CD4-positive, alpha-beta T cell treated with Interleukin-15 for 1 hour (primary cell): ENCODE measurements at regions not wholly inside any gene's neighbourhood (a gene's known extent, or its start where the extent isn't known, plus 50 kb on each side); places are given as distances from the start of the nearest gene placed in this dataset.

Experiments
- DNase-seq: peaks from one replicate; pipeline ENCODE4 v3.0.0-alpha.2; 2020

- DNase-seq: no peak
These were observed 288.0 kb upstream of the JAG1 start for GRCh38 chr20:10961651-10962288.

- DNase-seq: no peak
These were observed 289.1 kb upstream of the JAG1 start for GRCh38 chr20:10962937-10963336.

DNA sequence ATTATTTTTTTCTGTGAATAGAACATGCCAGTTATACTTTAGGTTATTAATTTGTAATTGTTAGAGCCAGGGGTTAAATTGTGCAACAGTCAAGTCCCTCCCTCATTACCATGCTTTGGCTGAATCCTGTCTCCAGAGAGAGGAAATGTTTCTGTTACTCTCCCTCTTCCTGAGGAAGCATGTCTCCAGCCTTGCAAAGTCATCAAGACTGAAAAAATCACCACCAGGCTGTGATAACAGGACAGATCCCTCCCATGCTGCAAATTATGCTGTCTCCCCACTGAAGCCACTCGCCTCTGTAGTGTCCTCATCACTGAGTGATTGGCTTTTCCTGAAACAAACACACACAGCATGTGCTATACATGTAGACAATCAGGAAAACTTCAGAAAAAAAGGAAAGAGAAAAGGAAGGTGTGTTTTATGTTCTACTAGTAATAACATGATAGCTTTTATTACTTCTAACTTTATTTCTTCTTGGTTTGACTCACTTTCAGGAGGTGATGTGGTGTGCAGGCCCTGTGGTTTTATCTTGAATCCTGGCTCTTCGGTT is 290.0 kb upstream of the JAG1 start:
- DNase-seq: no peak

DNA sequence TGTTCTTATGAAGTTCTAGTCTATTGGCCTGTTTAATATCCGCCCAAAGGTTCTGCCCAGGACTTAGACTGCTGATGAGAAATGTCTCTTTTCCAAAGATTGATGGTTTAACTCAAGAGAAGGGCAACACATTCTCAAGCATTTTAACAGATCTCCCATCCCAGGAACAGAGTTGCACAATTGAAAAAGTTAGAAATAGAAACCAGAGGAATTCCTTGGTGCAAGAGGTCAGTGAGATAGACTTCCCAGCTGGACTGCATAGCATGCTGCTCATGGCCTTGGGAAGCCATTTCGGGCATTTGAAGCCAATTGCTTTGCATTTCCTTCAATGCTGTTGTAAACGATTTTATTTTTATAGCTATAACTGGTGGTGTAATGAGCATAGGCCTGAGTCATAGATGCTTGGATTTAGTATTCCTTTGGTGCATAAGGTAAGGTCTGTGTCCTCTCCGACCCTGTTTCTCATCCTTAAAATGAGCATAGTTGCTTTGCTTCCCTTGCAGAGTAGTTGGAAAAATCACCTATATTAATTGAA is 292.2 kb upstream of the JAG1 start:
- no peak for DNase-seq

- DNase-seq: no peak
These were observed 296.3 kb upstream of the JAG1 start for GRCh38 chr20:10970109-10970508.

DNA sequence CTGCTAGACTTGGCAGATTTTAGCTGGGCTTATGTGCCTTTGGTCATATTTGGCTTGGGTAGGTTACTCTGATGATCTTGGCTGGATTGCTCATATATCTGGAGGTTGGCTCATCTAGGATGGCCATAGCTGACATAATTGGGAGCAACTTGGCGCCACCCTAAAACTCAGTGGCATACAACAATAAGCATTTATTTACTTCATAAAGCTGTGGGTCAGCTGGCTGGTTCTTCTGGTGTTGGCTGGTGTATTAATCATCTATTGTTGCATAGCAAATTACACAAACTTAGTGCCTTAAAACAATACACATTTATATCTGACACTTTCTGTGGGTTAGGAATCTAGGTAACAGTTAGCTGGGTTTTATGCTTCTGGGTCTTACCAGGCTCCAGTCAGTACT is 297.3 kb upstream of the JAG1 start:
- DNase-seq: no peak

- DNase-seq: no peak
These were observed 298.5 kb upstream of the JAG1 start for GRCh38 chr20:10972219-10972860.

- no peak for DNase-seq
These were observed 302.3 kb upstream of the JAG1 start for GRCh38 chr20:10976051-10976450.

GRCh38 chr20:10978019-10978702 is 304.4 kb upstream of the JAG1 start:
- no peak for DNase-seq

DNA sequence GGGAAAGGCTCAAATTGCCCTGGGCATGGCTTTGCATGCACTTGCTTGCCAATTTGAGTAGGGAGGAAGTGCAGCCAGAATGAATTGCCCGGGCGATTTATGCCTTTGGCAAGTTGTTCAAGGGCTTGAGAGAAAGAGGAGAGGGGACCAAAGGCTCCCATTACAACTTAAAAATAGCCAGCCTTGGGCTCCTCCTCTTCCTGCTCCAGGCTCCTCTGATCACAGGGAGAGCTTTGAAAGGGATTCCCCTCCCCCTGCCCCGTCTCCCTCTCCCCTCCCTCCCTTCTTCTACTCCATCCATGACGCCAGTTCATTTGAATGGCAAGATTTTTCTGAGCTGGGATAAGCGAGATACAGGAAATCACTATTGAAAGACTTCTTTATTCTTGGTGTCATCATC is 304.9 kb upstream of the JAG1 start:
- no peak for DNase-seq

DNA sequence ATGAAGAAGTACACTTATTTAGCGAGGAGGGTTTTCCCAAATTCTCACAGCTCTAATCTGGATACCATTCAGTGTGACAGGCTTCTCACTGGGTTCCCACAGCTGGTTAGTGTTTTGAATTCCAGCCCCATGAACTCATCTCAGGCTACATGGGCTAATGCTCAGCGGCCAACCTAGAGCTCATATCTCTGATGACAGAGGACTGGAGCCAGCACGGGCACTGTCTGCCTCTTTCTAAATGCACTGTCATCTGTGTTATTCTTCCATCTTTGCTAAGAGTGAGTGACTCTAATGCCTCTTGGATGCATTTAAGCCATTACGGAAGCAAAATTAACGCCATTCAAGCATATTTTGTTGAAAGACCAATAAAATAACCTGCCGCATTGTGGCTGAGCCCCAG is 308.9 kb upstream of the JAG1 start:
- DNase-seq: no peak

DNA sequence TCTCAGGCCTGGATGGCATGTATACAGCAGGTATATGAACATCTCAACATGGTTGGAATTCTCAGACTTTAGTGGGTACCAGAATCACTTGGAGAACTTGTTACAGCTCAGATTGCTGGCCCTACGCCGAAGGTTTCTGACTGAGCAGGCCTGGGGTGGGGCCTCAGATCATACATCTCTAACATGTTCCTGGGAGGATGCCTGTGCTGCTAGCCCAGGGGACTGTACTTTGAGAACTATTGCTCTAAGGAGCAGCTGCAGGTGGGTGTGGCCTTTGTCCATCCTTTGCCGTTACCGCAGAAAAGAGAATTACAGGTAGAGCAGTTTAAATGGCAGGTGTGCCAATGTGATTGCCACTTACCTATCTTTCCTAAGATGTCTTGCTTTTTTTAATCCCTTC is 310.5 kb upstream of the JAG1 start:
- DNase-seq: no peak

DNA sequence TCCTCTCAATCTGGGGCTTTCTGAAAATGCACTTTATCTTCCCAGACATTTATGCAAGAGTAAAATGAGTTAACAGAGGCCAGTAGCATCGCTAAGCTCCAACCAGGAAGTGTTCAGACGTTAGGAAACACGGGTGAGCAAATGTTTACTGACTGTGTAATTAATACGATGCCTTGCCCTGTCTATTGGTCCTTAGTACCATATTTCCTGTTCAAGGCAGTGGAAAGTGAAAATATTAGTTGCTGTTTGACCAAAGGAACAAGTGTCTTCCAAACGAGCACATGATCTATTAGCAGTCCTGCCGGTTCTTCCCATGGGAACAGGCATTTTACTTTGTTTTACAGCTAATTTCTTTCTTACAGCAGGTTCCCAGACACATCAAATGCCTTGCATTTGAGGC is 311.1 kb upstream of the JAG1 start:
- DNase-seq: no peak

DNA sequence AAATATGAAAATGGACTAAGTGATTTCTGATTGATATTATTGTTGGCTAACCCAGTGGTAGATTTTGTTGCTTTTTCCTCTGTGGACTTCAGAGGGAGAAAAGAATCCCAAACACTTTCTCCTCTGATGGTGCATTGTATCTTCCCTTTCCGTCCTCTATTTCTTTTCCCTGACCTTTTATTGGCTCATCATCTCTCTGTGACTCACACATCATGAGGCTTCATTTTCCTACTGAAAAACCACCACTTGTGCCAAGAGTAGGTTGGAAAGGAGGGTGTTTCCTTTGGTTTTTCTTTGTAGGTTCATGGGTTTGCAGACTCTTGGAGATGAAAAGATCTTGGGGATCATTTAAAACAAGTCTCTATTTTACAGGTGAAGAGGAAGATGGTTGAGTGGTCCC is 311.7 kb upstream of the JAG1 start:
- DNase-seq: no peak

DNA sequence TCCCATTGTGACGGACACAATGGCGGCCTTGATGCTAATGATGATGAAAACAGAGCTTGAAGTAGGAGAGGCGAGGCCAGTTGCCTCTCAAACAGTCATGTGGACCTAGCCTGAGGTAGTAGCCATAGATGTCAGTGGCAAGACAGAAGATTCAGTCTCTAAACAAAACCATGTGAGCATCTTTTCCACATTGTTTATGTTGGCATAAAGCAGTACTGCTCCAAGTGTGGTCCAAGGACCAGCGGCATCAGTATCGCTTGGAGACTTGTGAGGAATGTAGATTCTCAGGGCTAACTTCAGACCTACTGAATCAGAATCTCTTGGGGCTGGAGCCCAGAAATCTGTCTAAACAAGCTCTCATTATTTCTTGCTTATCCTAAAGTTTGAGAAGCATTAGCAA is 312.8 kb upstream of the JAG1 start:
- DNase-seq: no peak

GRCh38 chr20:10987651-10988383 is 314.0 kb upstream of the JAG1 start:
- no peak for DNase-seq

DNA sequence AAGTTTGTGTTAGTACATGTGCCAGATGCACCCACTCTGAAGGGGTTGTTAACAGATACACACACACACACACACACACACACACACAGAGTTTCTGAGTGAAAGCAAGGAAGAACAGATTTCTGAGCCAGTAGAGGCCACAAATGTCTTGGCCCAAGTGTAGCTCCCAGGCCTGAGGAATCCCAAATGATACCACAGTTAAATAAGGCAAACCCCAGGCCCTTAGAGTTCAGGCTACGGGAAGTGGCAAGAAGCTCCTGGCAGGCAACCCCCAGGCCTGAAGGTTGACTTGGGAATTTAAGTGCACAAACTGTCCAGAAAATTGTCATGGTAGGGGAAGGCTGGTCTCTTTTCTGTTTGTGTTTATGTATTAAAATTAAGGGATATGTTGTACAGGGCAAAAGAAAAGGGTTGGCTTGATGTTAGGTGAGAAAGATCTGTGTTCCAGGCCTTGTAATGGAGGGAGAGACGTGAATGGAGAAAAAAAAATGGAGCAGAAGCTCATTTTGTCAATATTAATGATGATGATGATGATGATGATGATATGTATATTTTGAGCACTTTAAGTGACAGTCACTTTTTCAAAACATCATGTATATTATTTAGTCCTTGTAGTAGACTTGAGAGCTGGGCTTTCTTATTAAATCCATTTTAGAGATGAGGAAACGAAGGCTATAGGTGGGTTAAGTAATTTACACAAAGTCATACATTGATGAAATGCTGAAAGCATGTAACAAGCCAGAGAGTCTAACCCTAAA is 317.0 kb upstream of the JAG1 start:
- DNase-seq: no peak

DNA sequence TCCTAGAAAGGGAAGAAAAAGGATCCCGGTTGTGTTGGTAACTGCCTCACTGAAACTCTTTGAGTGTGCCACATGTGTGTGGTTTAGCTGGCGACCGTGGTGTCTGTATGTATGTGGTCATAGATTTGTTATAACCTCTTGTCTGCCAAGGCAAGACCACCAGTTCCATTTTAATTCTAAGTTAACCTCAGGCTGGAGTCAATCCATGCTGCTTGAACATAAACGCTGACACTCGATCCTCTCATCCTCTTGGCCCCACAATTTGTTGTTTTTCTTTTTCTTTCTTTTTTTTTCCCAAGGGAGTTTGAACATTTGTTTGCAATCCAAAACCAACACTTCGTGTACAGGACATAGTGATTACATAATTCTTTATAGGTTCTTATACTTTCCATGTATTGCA is 318.9 kb upstream of the JAG1 start:
- DNase-seq: no peak

DNA sequence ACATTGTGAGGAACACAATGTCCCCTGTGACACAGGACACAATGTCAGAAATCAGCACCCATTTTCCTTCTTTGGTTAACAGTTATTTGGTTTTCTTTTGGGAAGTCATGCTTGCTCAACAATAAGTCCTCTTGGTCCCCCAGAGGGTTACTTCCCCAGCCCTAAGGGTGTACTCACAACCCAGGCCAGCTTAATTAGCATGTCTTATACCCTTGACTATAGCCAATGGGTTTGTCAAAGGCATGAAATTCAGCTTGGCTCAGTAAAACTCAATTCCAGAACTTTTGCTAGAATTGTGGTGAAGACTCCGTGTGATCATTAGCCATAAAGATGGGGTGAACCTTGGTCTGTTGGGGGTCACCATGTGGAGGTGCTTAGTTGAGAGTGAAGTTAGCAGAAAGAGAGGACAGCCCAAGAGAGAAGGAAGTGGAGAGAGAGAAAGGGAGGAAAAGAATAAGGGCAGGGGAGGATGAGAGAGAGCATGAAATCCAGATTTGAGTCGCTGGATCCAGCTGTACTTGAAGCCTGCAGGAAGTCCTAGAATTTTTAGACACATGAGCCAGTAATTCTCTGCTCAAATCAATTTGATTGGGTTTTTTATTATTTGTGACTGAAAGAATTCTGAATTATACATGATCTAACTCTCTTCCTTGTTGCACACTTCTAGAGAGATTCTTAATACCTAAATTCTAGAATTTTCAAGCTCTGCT is 321.3 kb upstream of the JAG1 start:
- no peak for DNase-seq

DNA sequence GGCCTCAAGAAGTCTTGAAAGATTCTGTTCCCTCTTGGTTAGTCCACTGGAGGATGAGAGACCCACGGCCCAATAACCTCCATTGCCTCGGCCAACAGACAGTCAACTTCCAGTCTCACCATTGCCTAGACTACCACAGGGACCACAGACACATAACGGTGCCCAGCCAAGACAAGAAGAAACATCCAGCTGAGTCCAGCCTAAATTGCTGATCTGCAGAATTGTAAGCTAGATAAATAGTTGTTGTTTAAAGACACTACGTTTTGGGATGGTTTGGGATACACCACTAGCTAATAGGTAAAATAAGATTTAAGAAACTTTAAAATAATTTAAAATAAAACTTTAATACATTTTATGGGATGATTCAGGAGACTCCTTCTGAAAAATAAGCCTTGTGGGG is 324.7 kb upstream of the JAG1 start:
- DNase-seq: no peak

DNA sequence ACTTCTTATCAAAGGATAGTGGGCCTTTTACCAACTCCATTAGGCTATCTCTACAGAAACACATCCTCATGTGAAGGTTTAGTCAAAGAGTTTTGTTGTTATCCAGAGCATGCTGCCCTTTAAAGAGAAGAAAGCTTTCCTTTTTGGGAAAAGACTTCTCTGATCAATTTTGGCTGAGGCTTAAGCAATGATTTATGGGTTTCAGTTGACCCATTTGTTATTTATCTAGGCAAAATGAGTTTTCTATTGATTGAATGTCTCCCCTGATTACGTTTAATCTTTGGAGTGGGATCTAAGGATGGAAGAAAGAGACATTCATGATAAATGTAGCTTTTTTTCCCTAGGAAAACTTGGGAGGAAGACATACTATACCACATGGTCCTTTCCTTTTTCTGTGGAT is 326.6 kb upstream of the JAG1 start:
- no peak for DNase-seq

DNA sequence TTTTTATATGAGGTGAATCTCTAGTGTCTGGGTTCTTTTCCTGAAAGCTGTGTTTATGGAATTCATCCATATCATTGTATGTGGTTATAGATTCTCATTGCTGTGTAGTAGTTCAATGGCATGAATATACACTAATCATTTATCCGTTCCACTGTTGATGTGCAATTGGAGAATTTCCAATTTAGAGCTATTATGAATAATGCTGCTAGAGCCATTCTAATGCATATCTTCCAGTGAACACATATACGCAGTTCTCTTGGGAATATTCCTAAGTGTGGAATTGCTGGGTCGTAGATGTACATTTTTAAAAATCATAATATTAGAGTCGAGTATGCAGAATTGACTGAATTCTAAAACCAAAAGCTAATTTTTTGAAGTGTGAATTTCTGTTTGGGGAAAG is 327.5 kb upstream of the JAG1 start:
- DNase-seq: no peak
